ENCODE measurements at regions not wholly inside any gene's neighbourhood (a gene's known extent, or its start where the extent isn't known, plus 50 kb on each side); places are given as distances from the start of the nearest gene placed in this dataset.
"Not testable (repeated sequence)": the region's sequence is repeated elsewhere in the genome, so short reads cannot be mapped to it uniquely, and the experiment has no call there.

GRCh38 chr4:100609810-100610209, 92.0 kb upstream of the EMCN start:
- DNase-seq, result no peak

- DNase-seq, result not testable (repeated sequence)
Observed at GRCh38 chr4:100608651-100609050, 90.8 kb upstream of the EMCN start.

GRCh38 chr4:100605144-100605543, 87.3 kb upstream of the EMCN start:
- no peak for DNase-seq

- DNase-seq, result no peak
Observed at GRCh38 chr4:100593935-100594334, 76.1 kb upstream of the EMCN start.

GRCh38 chr4:100591161-100591876, 73.5 kb upstream of the EMCN start:
- DNase-seq, result no peak

- no peak for DNase-seq
Observed at GRCh38 chr4:100590325-100590724, 72.5 kb upstream of the EMCN start.

GRCh38 chr4:100588076-100588475, 70.3 kb upstream of the EMCN start:
- no peak for DNase-seq

GRCh38 chr4:100582146-100582545, 64.3 kb upstream of the EMCN start:
- no peak for DNase-seq

- no peak for DNase-seq
Observed at GRCh38 chr4:100581337-100581736, 63.5 kb upstream of the EMCN start.

- no peak for DNase-seq
Observed at GRCh38 chr4:100576570-100576969, 58.7 kb upstream of the EMCN start.

- no peak for DNase-seq
Observed at GRCh38 chr4:100574607-100575006, 56.8 kb upstream of the EMCN start.

GRCh38 chr4:100569196-100569595, 51.4 kb upstream of the EMCN start:
- no peak for DNase-seq
